Tibial artery (tissue), 4 donors: ENCODE measurements at regions not wholly inside any gene's neighbourhood (a gene's known extent, or its start where the extent isn't known, plus 50 kb on each side); places are given as distances from the start of the nearest gene placed in this dataset.
"Not testable (repeated sequence)": the region's sequence is repeated elsewhere in the genome, so short reads cannot be mapped to it uniquely, and the experiment has no call there.

Source experiments
- DNase-seq, 2 donors: peaks; one replicate each; pipeline ENCODE4 v3.0.0-alpha.2; 2019
- H3K27ac ChIP-seq, 2 donors: fragments of 200-600 bp; sonication (generic) in 1 of 2; 1 replicate in 1 of 2; 2 replicates in 1 of 2; pipeline ENCODE4 v1.5.1; 2018 to 2019; ENCODE audit warnings: mild to moderate bottlenecking in 1 of 2
- H3K27me3 ChIP-seq, 2 donors: fragments of 200-600 bp; sonication (generic) in 1 of 2; one replicate each; pipeline versions ENCODE4 v1.5.1 to v1.6.0; 2016 to 2019
- H3K36me3 ChIP-seq, 3 donors: fragments of 200-600 bp; sonication (generic) in 2 of 3; one replicate each; pipeline ENCODE4 v1.5.1; 2016 to 2019; ENCODE audit warnings: mild to moderate bottlenecking in 2 of 3
- H3K4me1 ChIP-seq, 4 donors: fragments of 200-600 bp; sonication (generic) in 2 of 4; 1 replicate in 3 of 4; 2 replicates in 1 of 4; pipeline ENCODE4 v1.5.1; 2016 to 2019
- H3K4me3 ChIP-seq, 2 donors: fragments of 200-600 bp; sonication (generic) in 1 of 2; 1 replicate in 1 of 2; 2 replicates in 1 of 2; pipeline ENCODE4 v1.5.1; 2018 to 2019; ENCODE audit warnings: mild to moderate bottlenecking in 2 of 2
- H3K9me3 ChIP-seq, 3 donors: fragments of 200-600 bp; sonication (generic) in 1 of 3; one replicate each; pipeline ENCODE4 v1.5.1; 2016 to 2019
- intact Hi-C: fragments of 100-400 bp; cut with DNase I; formaldehyde crosslinking; loops from one replicate; pipeline ENCODE4 v1.15.0; 2023; ENCODE audit warnings: low total_unique reads
- TF ChIP-seq, protein P1 (sequence below), 2 experiments: fragments of 200-600 bp in 1 of 2; fragments of 450-650 bp in 1 of 2; IDR thresholded peaks; one replicate each; pipeline ENCODE4 v1.5.1; 2017 to 2019; ENCODE audit warnings: antibody characterized with exemption in 2 of 2, mild to moderate bottlenecking in 1 of 2, moderate library complexity in 1 of 2

DNA sequence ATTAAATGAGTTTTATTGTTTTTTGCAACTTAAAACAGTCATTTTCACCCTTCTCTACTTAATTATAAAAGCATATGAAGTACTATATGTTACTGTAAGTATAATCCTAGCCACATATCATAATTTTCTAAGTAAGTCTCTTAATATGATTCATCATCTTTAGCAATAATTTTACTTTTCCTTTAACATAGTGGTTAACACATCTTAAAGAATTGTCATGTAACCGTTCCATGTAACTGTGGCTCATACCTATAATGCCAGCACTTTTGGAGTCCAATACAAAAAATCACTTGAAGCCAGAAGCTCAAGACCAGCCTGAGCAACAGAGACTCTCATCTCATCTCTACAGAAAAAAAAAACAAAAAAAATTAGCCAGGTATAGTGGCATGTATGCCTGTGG lies 260.6 kb upstream of the DUSP10 start:
- Histone ChIP-seq H3K36me3 (no peaks in the 10 kb centered on the region), H3K4me1 (peaks cover 0 to 8% (median under 1%) of the 10 kb centered on the region in 4 donors), H3K27me3 (no peaks in the 10 kb centered on the region), H3K27ac (no peak overlapping the region), H3K9me3 (no peaks in the 10 kb centered on the region), H3K4me3 (no peak overlapping the region)
- intact Hi-C loops = no loop called here
- TF ChIP-seq, protein P1, sequence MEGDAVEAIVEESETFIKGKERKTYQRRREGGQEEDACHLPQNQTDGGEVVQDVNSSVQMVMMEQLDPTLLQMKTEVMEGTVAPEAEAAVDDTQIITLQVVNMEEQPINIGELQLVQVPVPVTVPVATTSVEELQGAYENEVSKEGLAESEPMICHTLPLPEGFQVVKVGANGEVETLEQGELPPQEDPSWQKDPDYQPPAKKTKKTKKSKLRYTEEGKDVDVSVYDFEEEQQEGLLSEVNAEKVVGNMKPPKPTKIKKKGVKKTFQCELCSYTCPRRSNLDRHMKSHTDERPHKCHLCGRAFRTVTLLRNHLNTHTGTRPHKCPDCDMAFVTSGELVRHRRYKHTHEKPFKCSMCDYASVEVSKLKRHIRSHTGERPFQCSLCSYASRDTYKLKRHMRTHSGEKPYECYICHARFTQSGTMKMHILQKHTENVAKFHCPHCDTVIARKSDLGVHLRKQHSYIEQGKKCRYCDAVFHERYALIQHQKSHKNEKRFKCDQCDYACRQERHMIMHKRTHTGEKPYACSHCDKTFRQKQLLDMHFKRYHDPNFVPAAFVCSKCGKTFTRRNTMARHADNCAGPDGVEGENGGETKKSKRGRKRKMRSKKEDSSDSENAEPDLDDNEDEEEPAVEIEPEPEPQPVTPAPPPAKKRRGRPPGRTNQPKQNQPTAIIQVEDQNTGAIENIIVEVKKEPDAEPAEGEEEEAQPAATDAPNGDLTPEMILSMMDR (IDR thresholded peaks at IDR 0.05) = no peak
- no peak for DNase-seq

DNA sequence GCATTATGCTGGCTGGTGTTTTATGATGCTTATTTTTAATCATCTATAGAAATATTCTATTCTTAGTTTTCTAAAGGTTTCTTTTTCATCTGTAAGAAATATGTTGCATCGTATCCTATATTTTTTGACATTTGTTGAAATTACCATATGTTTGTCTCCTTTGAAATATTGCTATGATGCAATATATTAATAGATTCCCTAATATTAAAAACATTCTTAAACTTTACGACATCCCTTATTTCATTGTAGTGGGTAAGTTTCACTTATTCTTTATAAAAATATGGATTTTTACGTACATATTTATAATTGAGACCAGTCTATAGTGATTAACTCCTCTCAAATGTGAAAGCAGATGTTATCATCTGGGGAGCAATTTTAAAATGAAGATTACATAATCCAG lies 258.2 kb upstream of the DUSP10 start:
- TF ChIP-seq, protein P1 (IDR thresholded peaks at IDR 0.05) = no peak
- no peaks in the 10 kb centered on the region for H3K9me3 ChIP-seq
- no peaks in the 10 kb centered on the region for H3K36me3 ChIP-seq
- H3K27ac ChIP-seq = no peak overlapping the region
- no peak overlapping the region for H3K4me3 ChIP-seq
- DNase-seq = no peak
- intact Hi-C loops = no loop called here
- H3K4me1 ChIP-seq = peaks cover 0 to 15% (median 4%) of the 10 kb centered on the region in 4 donors
- no peaks in the 10 kb centered on the region for H3K27me3 ChIP-seq

DNA sequence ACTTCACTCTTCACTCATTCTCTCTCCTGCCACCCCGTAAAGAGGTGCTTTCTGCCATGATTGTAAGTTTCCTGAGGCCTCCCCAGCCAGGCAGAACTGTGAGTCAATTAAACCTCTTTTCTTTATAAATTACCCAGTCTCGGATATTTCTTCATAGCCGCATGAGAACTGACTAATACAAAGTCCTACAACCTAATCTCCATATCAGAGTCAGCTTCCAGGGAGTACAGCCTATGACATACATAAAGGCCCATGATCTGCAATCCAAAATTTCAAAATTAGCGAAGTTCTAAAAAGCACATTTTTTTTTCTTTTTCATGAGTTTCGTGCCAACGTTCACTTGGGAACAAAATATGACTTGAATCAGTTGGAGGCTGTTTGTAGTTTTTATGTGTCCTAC lies 256.9 kb upstream of the DUSP10 start:
- Histone ChIP-seq H3K27ac (no peak overlapping the region), H3K36me3 (no peaks in the 10 kb centered on the region), H3K4me3 (no peak overlapping the region), H3K9me3 (no peaks in the 10 kb centered on the region), H3K27me3 (no peaks in the 10 kb centered on the region), H3K4me1 (peaks cover 0 to 16% (median 4%) of the 10 kb centered on the region in 4 donors)
- intact Hi-C loops = no loop called here
- DNase-seq = no peak
- TF ChIP-seq, protein P1 (IDR thresholded peaks at IDR 0.05) = no peak

DNA sequence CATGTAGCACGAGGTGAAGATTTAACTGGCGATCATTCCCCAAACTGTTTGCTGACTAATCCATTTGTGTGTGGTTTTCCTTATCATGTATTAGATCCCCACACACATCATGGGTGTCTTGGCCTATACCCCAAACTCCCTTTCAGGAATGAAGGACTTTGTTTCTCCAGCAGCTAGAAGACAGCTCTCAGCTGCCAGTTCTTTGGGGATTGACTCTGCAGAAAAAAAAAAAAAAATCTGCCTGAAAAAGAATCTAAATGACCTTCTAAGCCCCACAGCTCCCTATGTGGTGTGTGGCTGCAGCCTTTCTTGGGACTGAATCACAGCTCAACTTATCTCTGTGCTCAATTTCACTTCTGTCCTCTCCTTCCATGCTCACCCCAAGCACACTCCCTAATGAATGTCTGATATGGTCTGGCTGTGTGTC lies 256.3 kb upstream of the DUSP10 start:
- H3K4me3 ChIP-seq = no peak overlapping the region
- TF ChIP-seq, protein P1 (IDR thresholded peaks at IDR 0.05) = no peak
- intact Hi-C loops = no loop called here
- H3K27me3 ChIP-seq = no peaks in the 10 kb centered on the region
- H3K36me3 ChIP-seq = no peaks in the 10 kb centered on the region
- no peaks in the 10 kb centered on the region for H3K9me3 ChIP-seq
- peaks cover 0 to 16% (median 4%) of the 10 kb centered on the region in 4 donors for H3K4me1 ChIP-seq
- no peak overlapping the region for H3K27ac ChIP-seq
- DNase-seq = no peak

DNA sequence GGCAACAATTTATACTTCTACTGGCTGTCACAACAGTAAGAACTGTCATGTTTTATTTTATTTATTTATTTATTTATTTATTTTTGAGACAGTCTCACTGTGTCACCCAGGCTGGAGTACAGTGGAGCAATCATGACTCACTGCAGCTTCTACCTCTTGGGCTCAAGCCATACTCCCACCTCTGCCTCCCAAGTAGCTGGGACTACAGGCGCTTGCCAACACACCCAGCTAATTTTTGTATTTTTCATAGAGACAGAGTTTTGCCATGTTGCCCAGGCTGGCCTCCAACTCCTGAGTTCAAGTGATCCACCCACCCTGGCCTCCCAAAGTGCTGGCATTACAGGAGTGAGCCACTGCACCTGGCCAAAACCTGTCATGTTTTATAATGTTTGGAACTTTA lies 255.1 kb upstream of the DUSP10 start:
- peaks cover 0 to 19% (median 4%) of the 10 kb centered on the region in 4 donors for H3K4me1 ChIP-seq
- H3K4me3 ChIP-seq, H3K9me3 ChIP-seq, DNase-seq, H3K27me3 ChIP-seq, H3K27ac ChIP-seq, intact Hi-C loops, H3K36me3 ChIP-seq: not testable (repeated sequence)

DNA sequence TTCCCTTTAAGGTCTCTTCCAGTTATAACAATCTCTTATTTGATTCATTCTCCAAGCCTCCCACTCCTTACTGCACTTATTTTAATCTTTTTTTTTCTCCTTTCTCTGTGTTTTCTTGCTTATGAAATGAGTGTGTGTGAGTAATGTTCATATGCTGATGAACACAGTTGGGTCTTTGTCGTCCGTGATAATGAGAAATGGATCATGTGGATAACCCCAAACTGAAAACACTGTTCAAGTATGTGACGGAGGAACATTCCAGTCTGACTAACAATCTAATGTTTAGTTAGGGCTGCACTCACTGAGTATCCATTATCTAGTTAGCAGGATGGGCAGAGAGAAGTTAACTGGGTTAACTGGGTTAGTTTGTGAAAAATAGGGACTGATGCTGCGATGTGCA lies 253.1 kb upstream of the DUSP10 start:
- TF ChIP-seq, protein P1 (IDR thresholded peaks at IDR 0.05) = no peak
- Histone ChIP-seq H3K9me3 (no peaks in the 10 kb centered on the region), H3K4me1 (peaks cover 0 to 39% (median 16%) of the 10 kb centered on the region in 4 donors), H3K36me3 (no peaks in the 10 kb centered on the region), H3K27ac (peak overlapping the region in 1 of 2 donors; percentile 13), H3K27me3 (no peaks in the 10 kb centered on the region), H3K4me3 (no peak overlapping the region)
- DNase-seq = no peak
- intact Hi-C loops = no loop called here
